CD4-positive, alpha-beta T cell (primary cell): ENCODE measurements at regions not wholly inside any gene's neighbourhood (a gene's known extent, or its start where the extent isn't known, plus 50 kb on each side); places are given as distances from the start of the nearest gene placed in this dataset.

Experiments used
- ATAC-seq: fragments of 200-7000 bp; cut with Tn5 transposase; one replicate; pipeline ENCODE4 v1.10.0; 2022; ENCODE audit warnings: mild to moderate bottlenecking; ENCODE audit not compliant: poor library complexity
- CTCF ChIA-PET: fragments of 350-600 bp; sonication (Branson Sonifier 250); formaldehyde crosslinking; loops from one replicate; lab custom pipeline; 2021; ENCODE audit warnings: antibody characterized with exemption, inconsistent platforms; lab: Charles Lee
- POLR2A ChIA-PET: fragments of 350-600 bp; sonication (Branson Sonifier 250); formaldehyde crosslinking; loops from one replicate; lab custom pipeline; 2021; ENCODE audit warnings: antibody characterized with exemption, inconsistent platforms; lab: Charles Lee
- DNase-seq, 14 experiments: peaks; one replicate each; pipeline ENCODE4 v3.0.0-alpha.2; 2013 to 2020; ENCODE audit warnings: mixed read lengths in 2 of 14
- H3K27ac ChIP-seq, 2 donors: one replicate each; pipeline versions ENCODE4 v1.5.1 to v1.7.0; 2013; ENCODE audit warnings: low read length in 2 of 2, low read depth in 1 of 2, mild to moderate bottlenecking in 1 of 2
- H3K27me3 ChIP-seq, 2 experiments: 1 replicate in 1 of 2; 2 replicates in 1 of 2; pipeline versions ENCODE4 v1.6.1 to v1.7.0; 2013; ENCODE audit warnings: low read length in 2 of 2, control low read depth in 1 of 2, mild to moderate bottlenecking in 1 of 2, moderate library complexity in 1 of 2; ENCODE audit not compliant: insufficient read depth in 2 of 2, control insufficient read depth in 1 of 2
- H3K36me3 ChIP-seq: one replicate; pipeline ENCODE4 v1.6.1; 2013; ENCODE audit warnings: low read length, control low read depth; ENCODE audit not compliant: insufficient read depth
- H3K4me1 ChIP-seq: one replicate; pipeline ENCODE4 v1.6.1; 2013; ENCODE audit warnings: low read length, control low read depth; ENCODE audit not compliant: insufficient read depth
- H3K4me3 ChIP-seq: one replicate; pipeline ENCODE4 v1.5.1; 2013; ENCODE audit warnings: mild to moderate bottlenecking, low read length, moderate library complexity
- H3K9me3 ChIP-seq, 2 experiments: 1 replicate in 1 of 2; 2 replicates in 1 of 2; pipeline versions ENCODE4 v1.6.1 to v1.7.0; 2013; ENCODE audit warnings: low read length in 2 of 2, mild to moderate bottlenecking in 2 of 2, control low read depth in 1 of 2, moderate library complexity in 1 of 2; ENCODE audit not compliant: control insufficient read depth in 1 of 2, insufficient read depth in 1 of 2
- H3K27ac Mint-ChIP-seq: one replicate; pipeline ENCODE4 v1.8.0; 2020; ENCODE audit warnings: mixed read lengths
- H3K27me3 Mint-ChIP-seq: one replicate; pipeline ENCODE4 v1.8.0; 2021; ENCODE audit warnings: mixed read lengths
- H3K36me3 Mint-ChIP-seq: one replicate; pipeline ENCODE4 v1.8.0; 2021; ENCODE audit warnings: low read depth, mixed read lengths
- H3K4me1 Mint-ChIP-seq: one replicate; pipeline ENCODE4 v1.8.0; 2021; ENCODE audit warnings: low read depth, mixed read lengths
- H3K4me3 Mint-ChIP-seq: one replicate; pipeline ENCODE4 v1.8.0; 2020; ENCODE audit warnings: mild to moderate bottlenecking, mixed read lengths
- H3K9me3 Mint-ChIP-seq: one replicate; pipeline ENCODE4 v1.8.0; 2020; ENCODE audit warnings: mixed read lengths
- intact Hi-C, 2 experiments: fragments of 100-400 bp; cut with DNase I in 1 of 2; cut with micrococcal nuclease in 1 of 2; formaldehyde crosslinking; loops; one replicate each; pipeline versions ENCODE4 v1.15.1 to v1.9.0; 2023 to 2025; cut with DNase I, micrococcal nuclease
- TF ChIP-seq, protein P1 (sequence below): fragments of 200-600 bp; IDR thresholded peaks from one replicate; pipeline ENCODE4 v1.8.0; 2022; ENCODE audit warnings: antibody characterized with exemption, mild to moderate bottlenecking

DNA sequence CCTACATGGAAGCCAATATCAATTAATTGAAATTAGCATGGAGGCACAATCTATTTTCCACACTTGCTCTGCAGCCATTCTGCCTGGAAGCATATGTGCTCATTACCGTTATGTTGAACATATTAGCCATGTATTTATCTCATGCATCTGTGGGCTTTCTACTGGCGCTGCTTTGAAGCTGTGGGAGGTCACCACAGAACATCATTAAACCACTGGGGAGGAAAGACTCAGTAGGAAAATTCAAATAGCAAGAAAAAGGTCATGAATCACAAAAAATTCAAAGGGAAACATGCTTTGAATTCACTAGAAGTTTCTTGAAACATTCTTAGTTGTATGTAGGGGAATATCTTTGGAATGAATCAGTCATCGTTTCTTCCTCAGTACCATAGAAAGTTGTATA is 652.5 kb downstream of the EDEM1 start:
- H3K4me3 ChIP-seq, result no peak overlapping the region
- no peaks in the 10 kb centered on the region for H3K4me1 ChIP-seq
- ChIA-PET CTCF (no interaction called here), POLR2A (no interaction called here)
- intact Hi-C loops, result no loop called here
- no peaks in the 10 kb centered on the region for H3K36me3 ChIP-seq
- H3K27ac ChIP-seq, result no peak overlapping the region
- ATAC-seq (no peak), DNase-seq (no peak)
- Mint-ChIP-seq H3K27me3 (no peaks in the 10 kb centered on the region), H3K9me3 (peaks cover 11% of the 10 kb centered on the region), H3K36me3 (no peaks in the 10 kb centered on the region), H3K27ac (no peak overlapping the region), H3K4me1 (no peaks in the 10 kb centered on the region), H3K4me3 (no peak overlapping the region)
- peaks cover 0 to 8% of the 10 kb centered on the region in 2 experiments for H3K9me3 ChIP-seq
- no peaks in the 10 kb centered on the region for H3K27me3 ChIP-seq
- TF ChIP-seq, protein P1, sequence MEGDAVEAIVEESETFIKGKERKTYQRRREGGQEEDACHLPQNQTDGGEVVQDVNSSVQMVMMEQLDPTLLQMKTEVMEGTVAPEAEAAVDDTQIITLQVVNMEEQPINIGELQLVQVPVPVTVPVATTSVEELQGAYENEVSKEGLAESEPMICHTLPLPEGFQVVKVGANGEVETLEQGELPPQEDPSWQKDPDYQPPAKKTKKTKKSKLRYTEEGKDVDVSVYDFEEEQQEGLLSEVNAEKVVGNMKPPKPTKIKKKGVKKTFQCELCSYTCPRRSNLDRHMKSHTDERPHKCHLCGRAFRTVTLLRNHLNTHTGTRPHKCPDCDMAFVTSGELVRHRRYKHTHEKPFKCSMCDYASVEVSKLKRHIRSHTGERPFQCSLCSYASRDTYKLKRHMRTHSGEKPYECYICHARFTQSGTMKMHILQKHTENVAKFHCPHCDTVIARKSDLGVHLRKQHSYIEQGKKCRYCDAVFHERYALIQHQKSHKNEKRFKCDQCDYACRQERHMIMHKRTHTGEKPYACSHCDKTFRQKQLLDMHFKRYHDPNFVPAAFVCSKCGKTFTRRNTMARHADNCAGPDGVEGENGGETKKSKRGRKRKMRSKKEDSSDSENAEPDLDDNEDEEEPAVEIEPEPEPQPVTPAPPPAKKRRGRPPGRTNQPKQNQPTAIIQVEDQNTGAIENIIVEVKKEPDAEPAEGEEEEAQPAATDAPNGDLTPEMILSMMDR, result no peak

DNA sequence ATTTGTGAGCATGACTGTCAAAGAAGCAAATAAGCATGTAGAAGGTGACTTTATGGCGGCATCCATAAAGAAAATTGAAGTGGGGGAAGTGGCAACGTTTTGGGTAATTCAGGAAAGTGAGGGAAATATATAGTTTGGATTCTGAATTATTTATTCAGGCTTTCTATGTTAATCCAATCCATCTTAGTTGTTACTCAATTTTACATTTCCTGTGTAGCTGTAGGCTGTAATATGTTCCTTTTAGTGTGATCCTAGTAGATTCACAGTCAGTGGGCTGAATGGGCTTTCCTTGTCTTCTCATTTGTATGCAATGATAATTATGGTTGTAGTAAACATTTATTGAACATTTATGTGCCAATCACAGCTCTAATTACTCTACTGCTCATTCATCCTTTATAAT is 654.1 kb downstream of the EDEM1 start:
- POLR2A ChIA-PET, result no interaction called here
- Histone ChIP-seq H3K36me3 (no peaks in the 10 kb centered on the region), H3K27me3 (no peaks in the 10 kb centered on the region), H3K4me1 (no peaks in the 10 kb centered on the region), H3K4me3 (no peak overlapping the region), H3K9me3 (peaks cover 0 to 8% of the 10 kb centered on the region in 2 experiments), H3K27ac (no peak overlapping the region)
- DNase-seq (no peak), ATAC-seq (no peak)
- intact Hi-C loops, result no loop called here
- H3K36me3 Mint-ChIP-seq, result no peaks in the 10 kb centered on the region
- no peak overlapping the region for H3K27ac Mint-ChIP-seq
- CTCF ChIA-PET, result no interaction called here
- TF ChIP-seq, protein P1, result no peak
- H3K4me3 Mint-ChIP-seq, result no peak overlapping the region
- H3K27me3 Mint-ChIP-seq, result no peaks in the 10 kb centered on the region
- peaks cover 7% of the 10 kb centered on the region for H3K9me3 Mint-ChIP-seq
- no peaks in the 10 kb centered on the region for H3K4me1 Mint-ChIP-seq

DNA sequence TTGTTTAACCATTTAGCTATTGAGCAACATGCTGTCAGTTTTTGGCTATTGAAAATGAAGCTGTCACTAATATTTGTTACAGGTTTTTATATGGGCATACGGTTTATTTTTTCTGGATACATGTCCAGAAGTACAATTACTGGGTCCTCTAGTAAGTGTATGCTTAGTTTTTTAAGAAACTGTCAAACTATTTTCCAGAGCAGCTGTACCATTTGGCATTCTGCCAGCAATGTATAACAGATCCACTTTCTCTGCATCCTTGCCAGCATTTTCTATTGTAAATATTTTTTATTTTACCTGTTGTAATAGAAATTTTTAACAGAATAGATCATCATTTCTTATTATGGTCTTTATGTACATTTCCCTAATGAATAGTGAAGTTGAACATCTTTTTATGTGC is 658.8 kb downstream of the EDEM1 start:
- no peaks in the 10 kb centered on the region for H3K36me3 ChIP-seq
- no peaks in the 10 kb centered on the region for H3K27me3 ChIP-seq
- Mint-ChIP-seq H3K4me3 (no peak overlapping the region), H3K36me3 (no peaks in the 10 kb centered on the region), H3K27ac (no peak overlapping the region), H3K4me1 (no peaks in the 10 kb centered on the region), H3K27me3 (no peaks in the 10 kb centered on the region), H3K9me3 (no peaks in the 10 kb centered on the region)
- TF ChIP-seq, protein P1, result no peak
- DNase-seq (no peak), ATAC-seq (no peak)
- H3K4me3 ChIP-seq, result no peak overlapping the region
- no peak overlapping the region for H3K27ac ChIP-seq
- H3K9me3 ChIP-seq, result peaks cover 0 to 8% of the 10 kb centered on the region in 2 experiments
- ChIA-PET POLR2A (no interaction called here), CTCF (no interaction called here)
- intact Hi-C loops, result no loop called here
- no peaks in the 10 kb centered on the region for H3K4me1 ChIP-seq
